GM10248 (cell line): ENCODE measurements at regions not wholly inside any gene's neighbourhood (a gene's known extent, or its start where the extent isn't known, plus 50 kb on each side); places are given as distances from the start of the nearest gene placed in this dataset.
"Not testable (repeated sequence)": the region's sequence is repeated elsewhere in the genome, so short reads cannot be mapped to it uniquely, and the experiment has no call there.

Experiments used
- CTCF ChIA-PET: fragments of 300-600 bp; sonication (Branson Sonifier 250); formaldehyde crosslinking; extraction: SDS; loops from one replicate; lab custom pipeline; 2021; ENCODE audit warnings: antibody characterized with exemption; lab: Yijun Ruan, JAX
- POLR2A ChIA-PET: fragments of 350-650 bp; sonication (Branson Sonifier 250); formaldehyde crosslinking; extraction: SDS; loops from one replicate; lab custom pipeline; 2020; ENCODE audit warnings: antibody characterized with exemption; lab: Yijun Ruan, JAX
- DNase-seq: peaks from one replicate; pipeline ENCODE4 v3.0.0; 2012; ENCODE audit errors: extremely low spot score
- CTCF ChIP-seq: IDR thresholded peaks from 2 replicates; pipeline ENCODE4 v1.5.1; 2012; ENCODE audit warnings: mild to moderate bottlenecking, low read depth; ENCODE audit errors: extremely low read depth, missing control alignments, control extremely low read depth

DNA sequence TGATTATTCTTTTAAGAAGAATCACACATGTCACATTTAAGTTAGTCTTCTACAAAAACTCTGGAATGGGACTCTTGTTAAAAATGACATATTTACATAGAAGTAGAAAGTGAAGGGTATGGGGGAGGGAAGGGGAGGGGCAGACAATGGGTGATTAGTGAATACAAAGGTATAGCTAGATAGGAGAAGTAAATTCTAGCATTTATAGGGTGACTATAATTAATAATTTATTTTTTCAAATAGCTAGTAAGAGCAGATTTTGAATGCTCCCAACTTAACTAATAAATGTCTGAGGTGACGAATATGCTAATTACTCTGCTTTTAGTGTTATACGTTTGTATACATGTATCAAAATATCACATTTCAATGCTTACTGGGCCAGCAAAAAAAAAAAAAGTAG is 59.4 kb downstream of the BLTP3B start:
- ChIA-PET POLR2A (no interaction called here), CTCF (no interaction called here)
- no peak for TF ChIP-seq CTCF
- no peak for DNase-seq

- DNase-seq, POLR2A ChIA-PET: not testable (repeated sequence)
- CTCF ChIA-PET: interaction anchor here (1.0 kb wide), 1 partner anchor 16 kb away, joined by 3 read pairs; no protein-coding TSS in a partner anchor
Measured at GRCh38 chr12:100078777-100079176, 63.9 kb downstream of the BLTP3B start.

DNA sequence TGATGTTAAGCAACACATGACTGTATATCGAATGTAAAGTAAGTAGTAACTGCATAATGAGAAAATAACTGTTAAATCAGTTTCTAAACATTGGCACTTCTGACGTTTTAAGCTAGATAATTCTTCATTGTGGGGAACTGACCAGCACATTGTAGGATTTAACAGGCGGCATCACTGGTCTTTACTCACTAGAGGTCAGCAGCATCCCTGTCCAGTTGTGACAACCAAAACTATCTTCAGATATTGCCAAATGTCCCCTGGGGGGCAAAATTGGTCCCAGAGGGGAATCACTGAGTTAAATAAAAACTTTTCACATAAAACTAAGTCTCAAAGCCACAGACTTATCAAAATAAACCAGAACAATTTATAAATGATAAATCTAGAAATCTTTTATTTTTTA is 65.3 kb downstream of the BLTP3B start:
- DNase-seq: no peak
- ChIA-PET CTCF (interaction anchor here (1.3 kb wide), 1 partner anchor 8 kb away, joined by 3 read pairs; no protein-coding TSS in a partner anchor), POLR2A (no interaction called here)
- no peak for TF ChIP-seq CTCF

- DNase-seq: no peak
- CTCF ChIA-PET: interaction anchor here (1.8 kb wide), 1 partner anchor 64 kb away, joined by 4 read pairs; no protein-coding TSS in a partner anchor
- POLR2A ChIA-PET: no interaction called here
- TF ChIP-seq CTCF: no peak
Measured at GRCh38 chr12:100075598-100075997, 67.1 kb downstream of the BLTP3B start.

GRCh38 chr12:100069795-100070194 is 72.9 kb downstream of the BLTP3B start:
- ChIA-PET POLR2A (no interaction called here), CTCF (no interaction called here)
- no peak for DNase-seq
- no peak for TF ChIP-seq CTCF

GRCh38 chr12:100068305-100068704 is 74.4 kb downstream of the BLTP3B start:
- CTCF ChIA-PET: interaction anchor here (0.7 kb wide), 1 partner anchor 26 kb away, joined by 3 read pairs; no protein-coding TSS in a partner anchor
- POLR2A ChIA-PET: no interaction called here
- no peak for DNase-seq
- no peak for TF ChIP-seq CTCF

DNA sequence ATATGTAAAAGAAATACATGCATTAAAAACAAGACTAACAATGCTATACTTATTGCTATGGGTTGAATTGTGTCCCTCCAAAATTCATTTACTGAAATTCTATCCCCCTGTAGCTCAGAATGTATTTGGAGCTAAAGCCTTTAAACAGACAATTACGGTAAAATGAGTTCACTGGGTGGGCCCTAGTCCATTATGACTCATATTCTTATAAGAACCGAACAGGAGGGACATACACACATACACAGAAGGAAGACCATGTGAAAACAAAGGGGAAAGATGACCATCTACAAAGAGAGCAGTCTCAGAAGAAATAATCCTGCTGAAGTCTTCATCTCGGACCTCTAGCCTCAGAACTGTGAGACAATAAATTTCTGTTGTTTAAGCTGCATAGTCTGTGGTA is 77.1 kb upstream of the ANKS1B start:
- ChIA-PET CTCF (interaction anchor here (1.1 kb wide), 1 partner anchor 494 kb away, joined by 3 read pairs; no protein-coding TSS in a partner anchor), POLR2A (no interaction called here)
- DNase-seq: no peak
- TF ChIP-seq CTCF: no peak
